ENCODE measurements at regions not wholly inside any gene's neighbourhood (a gene's known extent, or its start where the extent isn't known, plus 50 kb on each side); places are given as distances from the start of the nearest gene placed in this dataset.

DNA sequence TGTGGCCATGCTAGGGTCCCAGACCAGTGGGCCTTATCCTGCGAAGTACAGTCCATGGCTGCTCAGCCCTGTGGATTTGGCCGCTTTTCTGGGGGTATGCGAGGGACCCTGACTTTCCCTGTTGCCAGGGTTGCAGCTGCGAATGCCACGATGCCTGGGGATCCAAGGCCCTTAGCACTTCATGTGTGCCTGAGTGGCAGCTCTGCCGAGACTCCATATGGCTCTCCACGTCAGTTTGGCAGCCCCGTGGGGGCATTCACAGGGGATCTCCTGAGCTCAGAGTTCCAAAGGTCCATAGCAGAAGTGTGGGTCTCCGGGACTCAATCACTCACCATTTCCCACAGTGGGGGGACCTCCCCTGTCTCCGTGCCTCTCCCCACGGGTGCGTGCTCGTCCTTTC lies 319.5 kb downstream of the DOK5 start:
- Mint-ChIP-seq H3K9me3 (peaks cover 90% of the 10 kb centered on the region), H3K36me3 (ENCODE audit: low read depth) (peaks cover 29% of the 10 kb centered on the region), H3K4me3 (no peak overlapping the region), H3K27ac (no peak overlapping the region), H3K4me1 (no peaks in the 10 kb centered on the region), H3K27me3 (ENCODE audit: insufficient read depth, low read depth, poor library complexity) (peaks cover 2% of the 10 kb centered on the region)
- Histone ChIP-seq H2AFZ (no peak overlapping the region), H3K27ac (ENCODE audit: low read depth) (no peak overlapping the region), H3K27me3 (ENCODE audit: insufficient read depth) (no peaks in the 10 kb centered on the region), H3K9me2 (ENCODE audit: insufficient read depth) (no peaks in the 10 kb centered on the region), H3K4me3 (no peak overlapping the region), H3F3A (replicated peaks; ENCODE audit: low read depth) (no peaks in the 10 kb centered on the region), H3K36me3 (ENCODE audit: insufficient read depth) (peaks cover 3% of the 10 kb centered on the region; the same call in 1 of the 2 replicates), H3K4me2 (no peak overlapping the region), H4K20me1 (replicated peaks; ENCODE audit: insufficient read depth) (no peaks in the 10 kb centered on the region), H3K79me2 (replicated peaks; ENCODE audit: insufficient read depth) (no peaks in the 10 kb centered on the region), H3K4me1 (ENCODE audit: insufficient read depth) (no peaks in the 10 kb centered on the region)
- DNase-seq (ENCODE audit: low spot score) (no peak), ATAC-seq (no peak)
- TF ChIP-seq NANOG (IDR thresholded peaks at IDR 0.05; ENCODE audit: borderline replicate concordance) (no peak), CREB1 (CRISPR knock-in tag; IDR thresholded peaks at IDR 0.05; ENCODE audit: low read depth) (no peak), JUNB (IDR thresholded peaks at IDR 0.05; ENCODE audit: unreplicated experiment) (no peak), EZH2 (IDR thresholded peaks at IDR 0.05; ENCODE audit: low read depth, unreplicated experiment) (no peak), ZNF114 (CRISPR knock-in tag; IDR thresholded peaks at IDR 0.05) (no peak), STAT1 (IDR thresholded peaks at IDR 0.05; ENCODE audit: unreplicated experiment) (no peak), ZNF331 (CRISPR knock-in tag; IDR thresholded peaks at IDR 0.05; ENCODE audit: low read depth) (no peak), POLR2AphosphoS5 (IDR thresholded peaks at IDR 0.05; ENCODE audit: low read depth) (no peak), EZH2phosphoT487 (IDR thresholded peaks at IDR 0.05; ENCODE audit: unreplicated experiment) (no peak)
- TF ChIP-seq, protein P1, sequence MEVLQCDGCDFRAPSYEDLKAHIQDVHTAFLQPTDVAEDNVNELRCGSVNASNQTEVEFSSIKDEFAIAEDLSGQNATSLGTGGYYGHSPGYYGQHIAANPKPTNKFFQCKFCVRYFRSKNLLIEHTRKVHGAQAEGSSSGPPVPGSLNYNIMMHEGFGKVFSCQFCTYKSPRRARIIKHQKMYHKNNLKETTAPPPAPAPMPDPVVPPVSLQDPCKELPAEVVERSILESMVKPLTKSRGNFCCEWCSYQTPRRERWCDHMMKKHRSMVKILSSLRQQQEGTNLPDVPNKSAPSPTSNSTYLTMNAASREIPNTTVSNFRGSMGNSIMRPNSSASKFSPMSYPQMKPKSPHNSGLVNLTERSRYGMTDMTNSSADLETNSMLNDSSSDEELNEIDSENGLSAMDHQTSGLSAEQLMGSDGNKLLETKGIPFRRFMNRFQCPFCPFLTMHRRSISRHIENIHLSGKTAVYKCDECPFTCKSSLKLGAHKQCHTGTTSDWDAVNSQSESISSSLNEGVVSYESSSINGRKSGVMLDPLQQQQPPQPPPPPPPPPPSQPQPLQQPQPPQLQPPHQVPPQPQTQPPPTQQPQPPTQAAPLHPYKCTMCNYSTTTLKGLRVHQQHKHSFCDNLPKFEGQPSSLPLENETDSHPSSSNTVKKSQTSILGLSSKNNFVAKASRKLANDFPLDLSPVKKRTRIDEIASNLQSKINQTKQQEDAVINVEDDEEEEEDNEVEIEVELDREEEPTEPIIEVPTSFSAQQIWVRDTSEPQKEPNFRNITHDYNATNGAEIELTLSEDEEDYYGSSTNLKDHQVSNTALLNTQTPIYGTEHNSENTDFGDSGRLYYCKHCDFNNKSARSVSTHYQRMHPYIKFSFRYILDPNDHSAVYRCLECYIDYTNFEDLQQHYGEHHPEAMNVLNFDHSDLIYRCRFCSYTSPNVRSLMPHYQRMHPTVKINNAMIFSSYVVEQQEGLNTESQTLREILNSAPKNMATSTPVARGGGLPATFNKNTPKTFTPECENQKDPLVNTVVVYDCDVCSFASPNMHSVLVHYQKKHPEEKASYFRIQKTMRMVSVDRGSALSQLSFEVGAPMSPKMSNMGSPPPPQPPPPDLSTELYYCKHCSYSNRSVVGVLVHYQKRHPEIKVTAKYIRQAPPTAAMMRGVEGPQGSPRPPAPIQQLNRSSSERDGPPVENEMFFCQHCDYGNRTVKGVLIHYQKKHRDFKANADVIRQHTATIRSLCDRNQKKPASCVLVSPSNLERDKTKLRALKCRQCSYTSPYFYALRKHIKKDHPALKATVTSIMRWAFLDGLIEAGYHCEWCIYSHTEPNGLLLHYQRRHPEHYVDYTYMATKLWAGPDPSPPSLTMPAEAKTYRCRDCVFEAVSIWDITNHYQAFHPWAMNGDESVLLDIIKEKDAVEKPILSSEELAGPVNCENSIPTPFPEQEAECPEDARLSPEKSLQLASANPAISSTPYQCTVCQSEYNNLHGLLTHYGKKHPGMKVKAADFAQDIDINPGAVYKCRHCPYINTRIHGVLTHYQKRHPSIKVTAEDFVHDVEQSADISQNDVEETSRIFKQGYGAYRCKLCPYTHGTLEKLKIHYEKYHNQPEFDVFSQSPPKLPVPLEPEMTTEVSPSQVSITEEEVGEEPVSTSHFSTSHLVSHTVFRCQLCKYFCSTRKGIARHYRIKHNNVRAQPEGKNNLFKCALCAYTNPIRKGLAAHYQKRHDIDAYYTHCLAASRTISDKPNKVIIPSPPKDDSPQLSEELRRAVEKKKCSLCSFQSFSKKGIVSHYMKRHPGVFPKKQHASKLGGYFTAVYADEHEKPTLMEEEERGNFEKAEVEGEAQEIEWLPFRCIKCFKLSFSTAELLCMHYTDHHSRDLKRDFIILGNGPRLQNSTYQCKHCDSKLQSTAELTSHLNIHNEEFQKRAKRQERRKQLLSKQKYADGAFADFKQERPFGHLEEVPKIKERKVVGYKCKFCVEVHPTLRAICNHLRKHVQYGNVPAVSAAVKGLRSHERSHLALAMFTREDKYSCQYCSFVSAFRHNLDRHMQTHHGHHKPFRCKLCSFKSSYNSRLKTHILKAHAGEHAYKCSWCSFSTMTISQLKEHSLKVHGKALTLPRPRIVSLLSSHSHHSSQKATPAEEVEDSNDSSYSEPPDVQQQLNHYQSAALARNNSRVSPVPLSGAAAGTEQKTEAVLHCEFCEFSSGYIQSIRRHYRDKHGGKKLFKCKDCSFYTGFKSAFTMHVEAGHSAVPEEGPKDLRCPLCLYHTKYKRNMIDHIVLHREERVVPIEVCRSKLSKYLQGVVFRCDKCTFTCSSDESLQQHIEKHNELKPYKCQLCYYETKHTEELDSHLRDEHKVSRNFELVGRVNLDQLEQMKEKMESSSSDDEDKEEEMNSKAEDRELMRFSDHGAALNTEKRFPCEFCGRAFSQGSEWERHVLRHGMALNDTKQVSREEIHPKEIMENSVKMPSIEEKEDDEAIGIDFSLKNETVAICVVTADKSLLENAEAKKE (CRISPR knock-in tag; IDR thresholded peaks at IDR 0.05), result no peak
- TF ChIP-seq, protein P2, sequence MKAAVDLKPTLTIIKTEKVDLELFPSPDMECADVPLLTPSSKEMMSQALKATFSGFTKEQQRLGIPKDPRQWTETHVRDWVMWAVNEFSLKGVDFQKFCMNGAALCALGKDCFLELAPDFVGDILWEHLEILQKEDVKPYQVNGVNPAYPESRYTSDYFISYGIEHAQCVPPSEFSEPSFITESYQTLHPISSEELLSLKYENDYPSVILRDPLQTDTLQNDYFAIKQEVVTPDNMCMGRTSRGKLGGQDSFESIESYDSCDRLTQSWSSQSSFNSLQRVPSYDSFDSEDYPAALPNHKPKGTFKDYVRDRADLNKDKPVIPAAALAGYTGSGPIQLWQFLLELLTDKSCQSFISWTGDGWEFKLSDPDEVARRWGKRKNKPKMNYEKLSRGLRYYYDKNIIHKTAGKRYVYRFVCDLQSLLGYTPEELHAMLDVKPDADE (IDR thresholded peaks at IDR 0.05), result no peak
- TF ChIP-seq, protein P3, sequence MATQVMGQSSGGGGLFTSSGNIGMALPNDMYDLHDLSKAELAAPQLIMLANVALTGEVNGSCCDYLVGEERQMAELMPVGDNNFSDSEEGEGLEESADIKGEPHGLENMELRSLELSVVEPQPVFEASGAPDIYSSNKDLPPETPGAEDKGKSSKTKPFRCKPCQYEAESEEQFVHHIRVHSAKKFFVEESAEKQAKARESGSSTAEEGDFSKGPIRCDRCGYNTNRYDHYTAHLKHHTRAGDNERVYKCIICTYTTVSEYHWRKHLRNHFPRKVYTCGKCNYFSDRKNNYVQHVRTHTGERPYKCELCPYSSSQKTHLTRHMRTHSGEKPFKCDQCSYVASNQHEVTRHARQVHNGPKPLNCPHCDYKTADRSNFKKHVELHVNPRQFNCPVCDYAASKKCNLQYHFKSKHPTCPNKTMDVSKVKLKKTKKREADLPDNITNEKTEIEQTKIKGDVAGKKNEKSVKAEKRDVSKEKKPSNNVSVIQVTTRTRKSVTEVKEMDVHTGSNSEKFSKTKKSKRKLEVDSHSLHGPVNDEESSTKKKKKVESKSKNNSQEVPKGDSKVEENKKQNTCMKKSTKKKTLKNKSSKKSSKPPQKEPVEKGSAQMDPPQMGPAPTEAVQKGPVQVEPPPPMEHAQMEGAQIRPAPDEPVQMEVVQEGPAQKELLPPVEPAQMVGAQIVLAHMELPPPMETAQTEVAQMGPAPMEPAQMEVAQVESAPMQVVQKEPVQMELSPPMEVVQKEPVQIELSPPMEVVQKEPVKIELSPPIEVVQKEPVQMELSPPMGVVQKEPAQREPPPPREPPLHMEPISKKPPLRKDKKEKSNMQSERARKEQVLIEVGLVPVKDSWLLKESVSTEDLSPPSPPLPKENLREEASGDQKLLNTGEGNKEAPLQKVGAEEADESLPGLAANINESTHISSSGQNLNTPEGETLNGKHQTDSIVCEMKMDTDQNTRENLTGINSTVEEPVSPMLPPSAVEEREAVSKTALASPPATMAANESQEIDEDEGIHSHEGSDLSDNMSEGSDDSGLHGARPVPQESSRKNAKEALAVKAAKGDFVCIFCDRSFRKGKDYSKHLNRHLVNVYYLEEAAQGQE (IDR thresholded peaks at IDR 0.05; ENCODE audit: unreplicated experiment), result no peak
- TF ChIP-seq, protein P4, sequence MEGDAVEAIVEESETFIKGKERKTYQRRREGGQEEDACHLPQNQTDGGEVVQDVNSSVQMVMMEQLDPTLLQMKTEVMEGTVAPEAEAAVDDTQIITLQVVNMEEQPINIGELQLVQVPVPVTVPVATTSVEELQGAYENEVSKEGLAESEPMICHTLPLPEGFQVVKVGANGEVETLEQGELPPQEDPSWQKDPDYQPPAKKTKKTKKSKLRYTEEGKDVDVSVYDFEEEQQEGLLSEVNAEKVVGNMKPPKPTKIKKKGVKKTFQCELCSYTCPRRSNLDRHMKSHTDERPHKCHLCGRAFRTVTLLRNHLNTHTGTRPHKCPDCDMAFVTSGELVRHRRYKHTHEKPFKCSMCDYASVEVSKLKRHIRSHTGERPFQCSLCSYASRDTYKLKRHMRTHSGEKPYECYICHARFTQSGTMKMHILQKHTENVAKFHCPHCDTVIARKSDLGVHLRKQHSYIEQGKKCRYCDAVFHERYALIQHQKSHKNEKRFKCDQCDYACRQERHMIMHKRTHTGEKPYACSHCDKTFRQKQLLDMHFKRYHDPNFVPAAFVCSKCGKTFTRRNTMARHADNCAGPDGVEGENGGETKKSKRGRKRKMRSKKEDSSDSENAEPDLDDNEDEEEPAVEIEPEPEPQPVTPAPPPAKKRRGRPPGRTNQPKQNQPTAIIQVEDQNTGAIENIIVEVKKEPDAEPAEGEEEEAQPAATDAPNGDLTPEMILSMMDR (conservative IDR thresholded peaks at IDR 0.05; ENCODE audit: low read depth in 2 of 2), result no peak

All from GM23338 (cell line).